Ishikawa (cell line): ENCODE measurements at regions not wholly inside any gene's neighbourhood (a gene's known extent, or its start where the extent isn't known, plus 50 kb on each side); places are given as distances from the start of the nearest gene placed in this dataset.

Source experiments
- CEBPB ChIP-seq: IDR thresholded peaks from 2 replicates; pipeline ENCODE4 v1.6.1; 2012
- CREB1 ChIP-seq: IDR thresholded peaks from 2 replicates; pipeline ENCODE4 v1.6.1; 2012; ENCODE audit warnings: low read depth
- RAD21 ChIP-seq: IDR thresholded peaks from 2 replicates; pipeline ENCODE4 v1.6.1; 2012; ENCODE audit warnings: low read depth
- TCF12 ChIP-seq: IDR thresholded peaks from 2 replicates; pipeline ENCODE4 v1.6.1; 2012; ENCODE audit warnings: low read depth
- TF ChIP-seq, protein P1 (sequence below): IDR thresholded peaks from 2 replicates; pipeline ENCODE4 v1.6.1; 2012
- TF ChIP-seq, protein P2 (sequence below): IDR thresholded peaks from 2 replicates; pipeline ENCODE4 v1.6.1; 2012; ENCODE audit warnings: low read depth, mild to moderate bottlenecking

DNA sequence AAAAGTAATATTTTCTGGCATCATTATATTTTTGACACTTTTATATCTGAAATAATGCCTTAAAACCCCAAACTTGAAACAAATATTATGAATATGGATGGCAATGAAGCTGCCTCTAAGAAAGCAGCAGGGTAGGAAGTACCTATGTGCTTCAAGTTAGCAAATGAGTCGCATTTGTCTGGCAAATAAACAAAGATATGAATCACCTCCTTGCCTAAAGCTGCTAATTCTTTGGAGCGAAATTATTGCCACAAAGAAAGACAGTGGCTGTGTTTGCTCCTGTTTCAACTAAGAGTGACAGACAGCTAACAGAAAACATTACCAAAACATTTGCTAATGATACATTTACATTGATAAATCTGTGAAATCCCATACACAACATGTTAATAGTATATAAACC lies 854.9 kb downstream of the RPS29 start:
- TF ChIP-seq RAD21 (no peak), CEBPB (no peak), TCF12 (no peak), CREB1 (no peak)
- TF ChIP-seq, protein P1, sequence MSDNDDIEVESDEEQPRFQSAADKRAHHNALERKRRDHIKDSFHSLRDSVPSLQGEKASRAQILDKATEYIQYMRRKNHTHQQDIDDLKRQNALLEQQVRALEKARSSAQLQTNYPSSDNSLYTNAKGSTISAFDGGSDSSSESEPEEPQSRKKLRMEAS: no peak
- TF ChIP-seq, protein P2, sequence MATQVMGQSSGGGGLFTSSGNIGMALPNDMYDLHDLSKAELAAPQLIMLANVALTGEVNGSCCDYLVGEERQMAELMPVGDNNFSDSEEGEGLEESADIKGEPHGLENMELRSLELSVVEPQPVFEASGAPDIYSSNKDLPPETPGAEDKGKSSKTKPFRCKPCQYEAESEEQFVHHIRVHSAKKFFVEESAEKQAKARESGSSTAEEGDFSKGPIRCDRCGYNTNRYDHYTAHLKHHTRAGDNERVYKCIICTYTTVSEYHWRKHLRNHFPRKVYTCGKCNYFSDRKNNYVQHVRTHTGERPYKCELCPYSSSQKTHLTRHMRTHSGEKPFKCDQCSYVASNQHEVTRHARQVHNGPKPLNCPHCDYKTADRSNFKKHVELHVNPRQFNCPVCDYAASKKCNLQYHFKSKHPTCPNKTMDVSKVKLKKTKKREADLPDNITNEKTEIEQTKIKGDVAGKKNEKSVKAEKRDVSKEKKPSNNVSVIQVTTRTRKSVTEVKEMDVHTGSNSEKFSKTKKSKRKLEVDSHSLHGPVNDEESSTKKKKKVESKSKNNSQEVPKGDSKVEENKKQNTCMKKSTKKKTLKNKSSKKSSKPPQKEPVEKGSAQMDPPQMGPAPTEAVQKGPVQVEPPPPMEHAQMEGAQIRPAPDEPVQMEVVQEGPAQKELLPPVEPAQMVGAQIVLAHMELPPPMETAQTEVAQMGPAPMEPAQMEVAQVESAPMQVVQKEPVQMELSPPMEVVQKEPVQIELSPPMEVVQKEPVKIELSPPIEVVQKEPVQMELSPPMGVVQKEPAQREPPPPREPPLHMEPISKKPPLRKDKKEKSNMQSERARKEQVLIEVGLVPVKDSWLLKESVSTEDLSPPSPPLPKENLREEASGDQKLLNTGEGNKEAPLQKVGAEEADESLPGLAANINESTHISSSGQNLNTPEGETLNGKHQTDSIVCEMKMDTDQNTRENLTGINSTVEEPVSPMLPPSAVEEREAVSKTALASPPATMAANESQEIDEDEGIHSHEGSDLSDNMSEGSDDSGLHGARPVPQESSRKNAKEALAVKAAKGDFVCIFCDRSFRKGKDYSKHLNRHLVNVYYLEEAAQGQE: no peak
